Uterus (tissue), 3 donors: ENCODE measurements at regions not wholly inside any gene's neighbourhood (a gene's known extent, or its start where the extent isn't known, plus 50 kb on each side); places are given as distances from the start of the nearest gene placed in this dataset.
"Not testable (repeated sequence)": the region's sequence is repeated elsewhere in the genome, so short reads cannot be mapped to it uniquely, and the experiment has no call there.

ENCODE experiments used
- DNase-seq, 2 donors: peaks; one replicate each; pipeline ENCODE4 v3.0.0-alpha.2; 2019 to 2020
- H3K27ac ChIP-seq, 2 donors: fragments of 200-600 bp; sonication (generic); 1 replicate in 1 of 2; 2 replicates in 1 of 2; pipeline ENCODE4 v1.5.1; 2016 to 2018
- H3K27me3 ChIP-seq, 2 donors: fragments of 200-600 bp; sonication (generic); one replicate each; pipeline ENCODE4 v1.5.1; 2018 to 2019; ENCODE audit warnings: control low read depth in 1 of 2
- H3K36me3 ChIP-seq, 2 donors: fragments of 200-600 bp; sonication (generic); one replicate each; pipeline ENCODE4 v1.5.1; 2019; ENCODE audit warnings: control low read depth in 1 of 2
- H3K4me1 ChIP-seq, 2 donors: fragments of 200-600 bp; sonication (generic); one replicate each; pipeline ENCODE4 v1.5.1; 2018 to 2019; ENCODE audit warnings: control low read depth in 1 of 2
- H3K4me3 ChIP-seq, 2 donors: fragments of 200-600 bp; sonication (generic); 1 replicate in 1 of 2; 2 replicates in 1 of 2; pipeline ENCODE4 v1.5.1; 2018 to 2019; ENCODE audit warnings: mild to moderate bottlenecking in 1 of 2
- H3K9me3 ChIP-seq, 2 donors: fragments of 200-600 bp; sonication (generic); one replicate each; pipeline ENCODE4 v1.5.1; 2019; ENCODE audit warnings: control low read depth in 1 of 2
- POLR2A ChIP-seq, 2 donors: fragments of 450-650 bp; IDR thresholded peaks; one replicate each; pipeline ENCODE4 v1.6.1; 2016; ENCODE audit warnings: antibody characterized with exemption in 2 of 2, mild to moderate bottlenecking in 1 of 2, moderate library complexity in 1 of 2
- intact Hi-C: fragments of 100-400 bp; cut with DNase I; formaldehyde crosslinking; loops from one replicate; pipeline ENCODE4 v1.15.1; 2023; ENCODE audit warnings: low total_unique reads
- TF ChIP-seq, protein P1 (sequence below), 4 experiments: fragments of 200-600 bp in 2 of 4; fragments of 450-650 bp in 2 of 4; sonication (generic) in 2 of 4; IDR thresholded peaks; one replicate each; pipeline ENCODE4 v1.5.1; 2016 to 2019; ENCODE audit warnings: antibody characterized with exemption in 4 of 4, mild to moderate bottlenecking in 2 of 4, moderate library complexity in 1 of 4
- donor health status: DM: yes; HTN: yes; CAD: no.

DNA sequence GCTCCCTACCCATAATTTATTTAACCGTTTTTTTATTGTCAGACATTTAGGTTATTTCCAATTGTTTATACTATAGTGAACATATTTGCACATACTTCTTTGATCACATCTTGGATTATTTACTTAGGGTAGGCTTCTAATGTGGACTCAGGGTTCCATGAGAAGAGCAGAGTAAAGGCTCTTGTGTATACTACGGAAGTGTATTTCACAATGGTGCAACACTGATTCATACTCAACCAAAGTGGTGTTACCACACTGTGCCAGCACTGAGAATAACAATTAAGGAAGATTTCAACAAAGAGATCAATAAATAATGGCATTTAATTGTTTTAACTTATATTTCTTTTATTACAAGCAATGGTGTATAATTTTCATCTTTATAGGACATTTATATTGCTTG lies 251.2 kb downstream of the ZNF326 start:
- Histone ChIP-seq H3K27me3 (no peaks in the 10 kb centered on the region), H3K4me1 (no peaks in the 10 kb centered on the region), H3K4me3 (no peak overlapping the region), H3K27ac (no peak overlapping the region), H3K9me3 (no peaks in the 10 kb centered on the region), H3K36me3 (no peaks in the 10 kb centered on the region)
- no peak for TF ChIP-seq POLR2A (IDR thresholded peaks at IDR 0.05)
- TF ChIP-seq, protein P1, sequence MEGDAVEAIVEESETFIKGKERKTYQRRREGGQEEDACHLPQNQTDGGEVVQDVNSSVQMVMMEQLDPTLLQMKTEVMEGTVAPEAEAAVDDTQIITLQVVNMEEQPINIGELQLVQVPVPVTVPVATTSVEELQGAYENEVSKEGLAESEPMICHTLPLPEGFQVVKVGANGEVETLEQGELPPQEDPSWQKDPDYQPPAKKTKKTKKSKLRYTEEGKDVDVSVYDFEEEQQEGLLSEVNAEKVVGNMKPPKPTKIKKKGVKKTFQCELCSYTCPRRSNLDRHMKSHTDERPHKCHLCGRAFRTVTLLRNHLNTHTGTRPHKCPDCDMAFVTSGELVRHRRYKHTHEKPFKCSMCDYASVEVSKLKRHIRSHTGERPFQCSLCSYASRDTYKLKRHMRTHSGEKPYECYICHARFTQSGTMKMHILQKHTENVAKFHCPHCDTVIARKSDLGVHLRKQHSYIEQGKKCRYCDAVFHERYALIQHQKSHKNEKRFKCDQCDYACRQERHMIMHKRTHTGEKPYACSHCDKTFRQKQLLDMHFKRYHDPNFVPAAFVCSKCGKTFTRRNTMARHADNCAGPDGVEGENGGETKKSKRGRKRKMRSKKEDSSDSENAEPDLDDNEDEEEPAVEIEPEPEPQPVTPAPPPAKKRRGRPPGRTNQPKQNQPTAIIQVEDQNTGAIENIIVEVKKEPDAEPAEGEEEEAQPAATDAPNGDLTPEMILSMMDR (IDR thresholded peaks at IDR 0.05) = no peak
- no peak for DNase-seq
- intact Hi-C loops = no loop called here

- TF ChIP-seq, protein P1 (IDR thresholded peaks at IDR 0.05) = no peak
- no peak for TF ChIP-seq POLR2A (IDR thresholded peaks at IDR 0.05)
- no peaks in the 10 kb centered on the region for H3K27me3 ChIP-seq
- H3K4me3 ChIP-seq = no peak overlapping the region
- H3K9me3 ChIP-seq = no peaks in the 10 kb centered on the region
- H3K4me1 ChIP-seq = no peaks in the 10 kb centered on the region
- H3K27ac ChIP-seq = no peak overlapping the region
- DNase-seq = no peak
- no peaks in the 10 kb centered on the region for H3K36me3 ChIP-seq
- intact Hi-C loops = no loop called here
Observed at GRCh38 chr1:90236493-90236892, 241.6 kb downstream of the ZNF326 start.

- DNase-seq = no peak
- TF ChIP-seq, protein P1 (IDR thresholded peaks at IDR 0.05) = no peak
- no peak for TF ChIP-seq POLR2A (IDR thresholded peaks at IDR 0.05)
- no peaks in the 10 kb centered on the region for H3K9me3 ChIP-seq
- intact Hi-C loops = no loop called here
- H3K27me3 ChIP-seq = no peaks in the 10 kb centered on the region
- no peak overlapping the region for H3K4me3 ChIP-seq
- no peaks in the 10 kb centered on the region for H3K36me3 ChIP-seq
- no peaks in the 10 kb centered on the region for H3K4me1 ChIP-seq
- no peak overlapping the region for H3K27ac ChIP-seq
Observed at GRCh38 chr1:90223401-90223800, 228.5 kb downstream of the ZNF326 start.

DNA sequence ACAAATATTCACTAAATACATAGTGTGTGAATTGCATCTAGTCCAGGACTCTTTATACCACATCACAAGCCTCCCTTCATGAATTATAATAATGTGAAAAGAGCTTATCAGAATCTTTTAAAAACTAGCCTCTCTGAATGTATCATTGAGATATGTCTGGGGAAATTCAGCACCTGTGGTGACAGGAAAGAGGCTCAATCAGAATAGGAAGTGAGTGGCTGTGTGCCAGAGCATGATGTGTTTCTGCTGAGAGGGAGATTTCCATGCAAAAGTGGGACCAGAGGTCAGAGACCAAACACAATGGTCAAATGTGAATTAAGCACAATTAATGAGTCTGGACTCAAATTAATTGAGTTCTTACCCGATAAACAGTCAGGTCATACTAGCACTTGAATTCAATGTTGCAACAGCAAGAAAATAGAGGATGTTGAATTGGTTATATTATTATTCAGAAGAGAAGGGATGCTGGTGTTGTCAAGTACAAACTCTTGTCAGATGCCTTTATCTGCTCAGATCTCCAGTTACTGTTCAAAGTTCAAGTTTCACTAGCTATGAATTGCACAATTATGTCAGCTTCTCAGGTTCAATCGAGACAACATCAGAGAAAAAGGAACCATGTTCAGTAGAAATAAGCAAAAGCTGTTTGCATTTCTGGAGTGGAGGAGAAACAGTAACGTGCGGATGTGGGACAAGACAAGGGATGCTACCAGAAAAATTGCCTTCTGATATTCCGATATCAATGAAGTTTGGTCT lies 226.2 kb downstream of the ZNF326 start:
- no peak for DNase-seq
- H3K36me3 ChIP-seq = no peaks in the 10 kb centered on the region
- no peak overlapping the region for H3K4me3 ChIP-seq
- no peaks in the 10 kb centered on the region for H3K9me3 ChIP-seq
- H3K4me1 ChIP-seq = no peaks in the 10 kb centered on the region
- intact Hi-C loops = no loop called here
- no peaks in the 10 kb centered on the region for H3K27me3 ChIP-seq
- H3K27ac ChIP-seq = no peak overlapping the region
- TF ChIP-seq POLR2A (IDR thresholded peaks at IDR 0.05) = no peak
- TF ChIP-seq, protein P1 (IDR thresholded peaks at IDR 0.05) = no peak

DNA sequence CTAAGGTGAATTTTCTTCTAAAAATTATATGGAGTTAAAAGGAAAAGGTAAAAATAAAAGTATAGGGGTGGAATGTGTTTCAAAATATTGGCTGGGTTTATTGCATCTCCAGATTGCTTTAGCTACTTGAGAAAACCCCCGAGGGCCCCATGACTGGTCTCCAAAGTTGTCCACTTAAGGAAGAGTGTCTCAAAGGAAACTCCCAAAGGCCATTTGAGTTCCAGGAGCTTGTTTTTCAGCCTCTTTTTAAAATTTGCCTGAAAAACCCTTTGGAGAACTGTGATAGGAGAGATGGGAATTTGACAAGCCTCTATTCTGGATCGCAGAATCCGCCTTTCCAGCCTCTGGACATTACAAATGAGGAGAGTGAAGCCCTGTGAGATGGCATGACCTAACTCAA lies 225.6 kb downstream of the ZNF326 start:
- H3K27ac ChIP-seq = no peak overlapping the region
- no peak for TF ChIP-seq POLR2A (IDR thresholded peaks at IDR 0.05)
- no peaks in the 10 kb centered on the region for H3K4me1 ChIP-seq
- DNase-seq = no peak
- H3K4me3 ChIP-seq = no peak overlapping the region
- intact Hi-C loops = no loop called here
- H3K9me3 ChIP-seq = no peaks in the 10 kb centered on the region
- no peaks in the 10 kb centered on the region for H3K27me3 ChIP-seq
- no peaks in the 10 kb centered on the region for H3K36me3 ChIP-seq

DNA sequence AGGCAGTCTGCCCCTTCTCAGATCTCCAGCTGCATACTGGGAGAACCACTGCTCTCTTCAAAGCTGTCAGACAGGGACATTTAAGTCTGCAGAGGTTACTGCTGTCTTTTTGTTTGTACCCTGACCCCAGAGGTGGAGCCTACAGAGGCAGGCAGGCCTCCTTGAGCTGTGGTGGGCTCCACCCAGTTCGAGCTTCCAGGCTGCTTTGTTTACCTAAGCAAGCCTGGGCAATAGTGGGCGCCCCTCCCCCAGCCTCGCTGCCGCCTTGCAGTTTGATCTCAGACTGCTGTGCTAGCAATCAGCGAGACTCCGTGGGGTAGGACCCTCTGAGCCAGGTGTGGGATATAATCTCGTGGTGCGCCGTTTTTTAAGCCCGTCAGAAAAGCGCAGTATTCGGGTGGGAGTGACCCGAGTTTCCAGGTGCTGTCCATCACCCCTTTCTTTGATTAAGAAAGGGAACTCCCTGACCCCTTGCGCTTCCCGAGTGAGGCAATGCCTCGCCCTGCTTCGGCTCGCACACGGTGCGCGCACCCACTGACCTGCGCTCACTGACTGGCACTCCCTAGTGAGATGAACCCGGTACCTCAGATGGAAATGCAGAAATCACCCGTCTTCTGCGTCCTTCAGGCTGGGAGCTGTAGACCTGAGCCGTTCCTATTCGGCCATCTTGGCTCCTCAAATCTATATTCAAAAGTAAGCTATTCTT lies 224.4 kb downstream of the ZNF326 start:
- DNase-seq, H3K27ac ChIP-seq, H3K9me3 ChIP-seq, H3K4me1 ChIP-seq, H3K36me3 ChIP-seq, intact Hi-C loops, H3K4me3 ChIP-seq, H3K27me3 ChIP-seq: not testable (repeated sequence)
